Omental fat pad (tissue), 3 donors: ENCODE measurements at regions not wholly inside any gene's neighbourhood (a gene's known extent, or its start where the extent isn't known, plus 50 kb on each side); places are given as distances from the start of the nearest gene placed in this dataset.

Source experiments
- ATAC-seq: fragments of 150-250 bp; one replicate; pipeline ENCODE4 v1.9.1; 2016; ENCODE audit warnings: mild to moderate bottlenecking, moderate library complexity; ENCODE audit not compliant: low FRiP score
- DNase-seq: peaks from one replicate; pipeline ENCODE4 v3.0.0-alpha.2; 2019; ENCODE audit warnings: low spot score
- TF ChIP-seq, protein P1 (sequence below), 3 donors: fragments of 450-650 bp; IDR thresholded peaks; one replicate each; pipeline ENCODE4 v1.5.1; 2016 to 2017; ENCODE audit warnings: antibody characterized with exemption in 3 of 3, mild to moderate bottlenecking in 3 of 3, moderate library complexity in 2 of 3

DNA sequence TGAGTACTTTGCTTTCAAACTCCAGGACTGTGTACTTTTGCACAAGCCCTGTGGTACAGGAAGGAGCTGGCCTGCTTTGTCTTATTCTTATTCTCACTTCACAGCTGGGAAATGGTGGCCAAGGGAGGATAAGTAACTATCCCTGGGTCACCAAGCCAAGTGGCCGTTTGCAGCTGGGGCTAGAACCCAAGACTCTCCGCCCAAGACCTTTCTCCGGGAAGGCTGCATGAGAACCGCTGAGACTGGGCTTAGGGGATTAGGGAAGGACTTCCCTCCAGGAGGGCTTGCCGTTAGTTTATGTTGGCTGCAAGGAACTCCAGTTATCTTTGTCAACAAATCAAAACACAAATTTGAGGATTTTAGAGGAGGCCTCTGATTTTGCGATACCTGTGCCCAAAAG lies 109.5 kb upstream of the ADRA1D start:
- TF ChIP-seq, protein P1, sequence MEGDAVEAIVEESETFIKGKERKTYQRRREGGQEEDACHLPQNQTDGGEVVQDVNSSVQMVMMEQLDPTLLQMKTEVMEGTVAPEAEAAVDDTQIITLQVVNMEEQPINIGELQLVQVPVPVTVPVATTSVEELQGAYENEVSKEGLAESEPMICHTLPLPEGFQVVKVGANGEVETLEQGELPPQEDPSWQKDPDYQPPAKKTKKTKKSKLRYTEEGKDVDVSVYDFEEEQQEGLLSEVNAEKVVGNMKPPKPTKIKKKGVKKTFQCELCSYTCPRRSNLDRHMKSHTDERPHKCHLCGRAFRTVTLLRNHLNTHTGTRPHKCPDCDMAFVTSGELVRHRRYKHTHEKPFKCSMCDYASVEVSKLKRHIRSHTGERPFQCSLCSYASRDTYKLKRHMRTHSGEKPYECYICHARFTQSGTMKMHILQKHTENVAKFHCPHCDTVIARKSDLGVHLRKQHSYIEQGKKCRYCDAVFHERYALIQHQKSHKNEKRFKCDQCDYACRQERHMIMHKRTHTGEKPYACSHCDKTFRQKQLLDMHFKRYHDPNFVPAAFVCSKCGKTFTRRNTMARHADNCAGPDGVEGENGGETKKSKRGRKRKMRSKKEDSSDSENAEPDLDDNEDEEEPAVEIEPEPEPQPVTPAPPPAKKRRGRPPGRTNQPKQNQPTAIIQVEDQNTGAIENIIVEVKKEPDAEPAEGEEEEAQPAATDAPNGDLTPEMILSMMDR (IDR thresholded peaks at IDR 0.05) = no peak
- DNase-seq (no peak), ATAC-seq (no peak)

DNA sequence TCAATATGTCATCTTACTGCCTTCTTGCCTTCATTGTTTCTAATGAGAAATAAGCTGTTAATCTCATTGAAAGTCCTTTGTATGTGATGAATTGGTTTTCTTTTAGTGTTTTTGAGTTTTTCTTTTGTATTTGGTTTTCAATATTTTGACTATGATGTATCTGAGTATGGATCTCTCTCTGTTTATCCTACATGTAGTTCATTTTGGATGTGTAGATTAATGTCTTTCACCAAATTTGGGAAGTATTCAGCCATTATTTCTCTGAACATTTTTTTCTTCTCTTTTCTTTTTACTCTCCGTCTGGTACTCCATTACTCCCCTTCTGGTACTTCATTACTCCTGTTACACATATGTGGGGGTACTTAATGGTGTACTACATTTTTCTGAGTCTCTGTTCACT lies 103.3 kb upstream of the ADRA1D start:
- no peak for ATAC-seq
- DNase-seq = no peak
- TF ChIP-seq, protein P1 (IDR thresholded peaks at IDR 0.05) = no peak

DNA sequence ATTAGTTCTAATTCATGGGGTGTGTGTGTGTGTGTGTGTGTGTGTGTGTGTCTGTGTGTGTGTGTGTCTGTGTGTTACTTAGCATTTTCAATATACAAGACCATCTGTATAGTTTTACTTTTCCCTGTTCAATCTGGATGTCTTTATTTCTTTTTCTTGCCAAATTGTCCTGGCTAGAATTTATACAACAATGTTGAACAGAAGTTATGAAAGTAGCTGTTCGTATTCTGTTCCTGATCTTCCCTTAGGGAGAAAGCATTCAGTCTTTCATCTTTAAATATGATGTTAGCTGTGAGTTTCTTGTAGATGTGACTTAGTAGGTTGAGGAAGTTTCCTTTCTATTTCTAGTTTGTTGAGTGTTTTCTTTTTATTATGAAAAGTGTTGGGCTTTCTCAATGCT lies 101.0 kb upstream of the ADRA1D start:
- no peak for DNase-seq

GRCh38 chr20:4344670-4345069 lies 95.6 kb upstream of the ADRA1D start:
- TF ChIP-seq, protein P1 (IDR thresholded peaks at IDR 0.05) = no peak
- ATAC-seq = no peak
- no peak for DNase-seq

More for the DNA sequence above, 101.0 kb upstream of the ADRA1D start:
- no peak for ATAC-seq
- TF ChIP-seq, protein P1 (IDR thresholded peaks at IDR 0.05) = no peak

DNA sequence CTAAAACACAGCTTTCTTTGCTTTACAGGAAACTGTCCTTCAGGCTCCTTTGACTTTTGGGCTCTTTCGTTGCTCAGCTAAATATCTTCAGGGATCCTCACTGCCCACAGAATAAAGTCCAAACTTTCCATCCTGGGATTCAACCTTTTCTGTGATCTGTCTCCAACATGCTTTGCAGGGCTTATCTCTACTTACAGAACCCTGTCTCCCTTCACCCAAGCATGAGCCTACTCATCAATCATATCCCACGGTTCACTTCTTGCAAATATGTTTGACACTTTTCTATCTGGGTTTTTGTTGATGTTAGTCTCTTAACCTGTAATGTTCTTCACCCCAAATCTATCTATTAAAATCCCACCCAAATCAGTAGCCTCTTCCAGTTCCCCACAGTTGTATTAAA lies 93.5 kb upstream of the ADRA1D start:
- ATAC-seq = no peak
- no peak for DNase-seq
- TF ChIP-seq, protein P1 (IDR thresholded peaks at IDR 0.05) = no peak

GRCh38 chr20:4341804-4342485 lies 92.9 kb upstream of the ADRA1D start:
- no peak for DNase-seq
- TF ChIP-seq, protein P1 (IDR thresholded peaks at IDR 0.05) = no peak
- no peak for ATAC-seq

GRCh38 chr20:4335722-4336121 lies 86.6 kb upstream of the ADRA1D start:
- no peak for DNase-seq
- ATAC-seq = no peak
- TF ChIP-seq, protein P1 (IDR thresholded peaks at IDR 0.05) = no peak
